DOHH2 (cell line): ENCODE measurements at regions not wholly inside any gene's neighbourhood (a gene's known extent, or its start where the extent isn't known, plus 50 kb on each side); places are given as distances from the start of the nearest gene placed in this dataset.

Experiments used
- H3F3A ChIP-seq: fragments of 200-600 bp; sonication (generic), shearing (Covaris generic); 2 replicates; pipeline ENCODE4 v1.6.0; 2016; ENCODE audit warnings: antibody characterized with exemption, mild to moderate bottlenecking; ENCODE audit not compliant: control insufficient read depth, insufficient read depth
- H3K27ac ChIP-seq: fragments of 200-600 bp; sonication (generic); 2 replicates; pipeline ENCODE4 v1.5.1; 2014; ENCODE audit warnings: low read depth, mild to moderate bottlenecking, low read length, moderate library complexity
- H3K27me3 ChIP-seq: fragments of 200-600 bp; sonication (generic); 2 replicates; pipeline ENCODE4 v1.6.1; 2014; ENCODE audit warnings: mild to moderate bottlenecking, low read length, mixed read lengths; ENCODE audit not compliant: control insufficient read depth
- H3K36me3 ChIP-seq: fragments of 200-600 bp; sonication (generic); 2 replicates; pipeline ENCODE4 v1.6.1; 2014; ENCODE audit warnings: mild to moderate bottlenecking, low read length, moderate library complexity, mixed read lengths; ENCODE audit not compliant: control insufficient read depth
- H3K4me1 ChIP-seq: fragments of 200-600 bp; sonication (generic); 2 replicates; pipeline ENCODE4 v1.6.1; 2014; ENCODE audit warnings: mild to moderate bottlenecking, low read length, mixed read lengths; ENCODE audit not compliant: control insufficient read depth
- H3K4me2 ChIP-seq: fragments of 200-600 bp; sonication (generic); 2 replicates; pipeline ENCODE4 v1.6.0; 2014; ENCODE audit warnings: mild to moderate bottlenecking, low read length, moderate library complexity
- H3K4me3 ChIP-seq: fragments of 200-600 bp; sonication (generic); 2 replicates; pipeline ENCODE4 v1.5.1; 2014; ENCODE audit warnings: mild to moderate bottlenecking, low read length, mixed read lengths
- H3K79me2 ChIP-seq: fragments of 200-600 bp; sonication (generic); 2 replicates; pipeline ENCODE4 v1.6.1; 2014; ENCODE audit warnings: mild to moderate bottlenecking, low read length, mixed read lengths; ENCODE audit not compliant: control insufficient read depth
- H3K9me2 ChIP-seq: fragments of 200-600 bp; sonication (generic); replicated peaks from 2 replicates; pipeline ENCODE4 v1.6.1; 2014; ENCODE audit warnings: mild to moderate bottlenecking, low read length, mixed read lengths; ENCODE audit not compliant: control insufficient read depth
- H3K9me3 ChIP-seq: fragments of 200-600 bp; sonication (generic); 2 replicates; pipeline ENCODE4 v1.6.1; 2014; ENCODE audit warnings: antibody characterized with exemption, low read length, mixed read lengths; ENCODE audit not compliant: control insufficient read depth, insufficient read depth
- H4K20me1 ChIP-seq: fragments of 200-600 bp; sonication (generic); 2 replicates; pipeline ENCODE4 v1.6.0; 2014; ENCODE audit warnings: low read depth, mild to moderate bottlenecking, antibody characterized with exemption, low read length, moderate library complexity; ENCODE audit not compliant: control insufficient read depth, insufficient read depth
- EZH2phosphoT487 ChIP-seq: fragments of 200-600 bp; sonication (generic); IDR thresholded peaks from 2 replicates; pipeline ENCODE4 v1.6.1; 2017; ENCODE audit warnings: borderline replicate concordance, mild to moderate bottlenecking, antibody characterized with exemption, low read length, moderate library complexity, mixed read lengths
- TF ChIP-seq, protein P1 (sequence below): fragments of 200-600 bp; sonication (generic); IDR thresholded peaks from one replicate; pipeline ENCODE4 v1.5.1; 2014; ENCODE audit warnings: antibody characterized with exemption, mild to moderate bottlenecking, low read depth, low read length; ENCODE audit not compliant: poor library complexity, severe bottlenecking

DNA sequence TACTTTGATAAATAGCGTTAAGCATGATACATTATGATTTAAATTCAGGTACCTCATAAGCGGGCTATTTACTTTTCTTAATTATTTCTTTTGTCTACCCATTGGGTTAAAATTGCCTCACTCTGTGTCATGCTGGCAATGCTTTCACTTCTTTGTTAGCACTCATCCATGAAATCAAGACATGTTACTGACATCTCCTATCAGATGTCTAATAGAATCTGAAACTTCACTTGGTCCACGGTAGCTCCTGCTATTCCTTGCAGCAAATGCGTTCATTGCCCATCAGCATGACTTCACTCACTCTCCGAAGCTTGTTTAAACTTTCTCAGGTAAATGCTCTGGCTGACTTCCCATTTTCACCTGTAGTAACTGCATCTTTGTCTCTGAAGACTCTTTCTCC is 193.5 kb upstream of the EDIL3 start:
- Histone ChIP-seq H3K9me2 (no peaks in the 10 kb centered on the region), H3F3A (no peaks in the 10 kb centered on the region), H3K27ac (no peak overlapping the region), H3K4me2 (no peak overlapping the region), H3K27me3 (no peaks in the 10 kb centered on the region), H3K4me1 (no peaks in the 10 kb centered on the region), H3K4me3 (no peak overlapping the region), H3K36me3 (no peaks in the 10 kb centered on the region), H3K79me2 (no peaks in the 10 kb centered on the region), H3K9me3 (no peaks in the 10 kb centered on the region), H4K20me1 (no peaks in the 10 kb centered on the region)
- no peak for TF ChIP-seq EZH2phosphoT487
- TF ChIP-seq, protein P1, sequence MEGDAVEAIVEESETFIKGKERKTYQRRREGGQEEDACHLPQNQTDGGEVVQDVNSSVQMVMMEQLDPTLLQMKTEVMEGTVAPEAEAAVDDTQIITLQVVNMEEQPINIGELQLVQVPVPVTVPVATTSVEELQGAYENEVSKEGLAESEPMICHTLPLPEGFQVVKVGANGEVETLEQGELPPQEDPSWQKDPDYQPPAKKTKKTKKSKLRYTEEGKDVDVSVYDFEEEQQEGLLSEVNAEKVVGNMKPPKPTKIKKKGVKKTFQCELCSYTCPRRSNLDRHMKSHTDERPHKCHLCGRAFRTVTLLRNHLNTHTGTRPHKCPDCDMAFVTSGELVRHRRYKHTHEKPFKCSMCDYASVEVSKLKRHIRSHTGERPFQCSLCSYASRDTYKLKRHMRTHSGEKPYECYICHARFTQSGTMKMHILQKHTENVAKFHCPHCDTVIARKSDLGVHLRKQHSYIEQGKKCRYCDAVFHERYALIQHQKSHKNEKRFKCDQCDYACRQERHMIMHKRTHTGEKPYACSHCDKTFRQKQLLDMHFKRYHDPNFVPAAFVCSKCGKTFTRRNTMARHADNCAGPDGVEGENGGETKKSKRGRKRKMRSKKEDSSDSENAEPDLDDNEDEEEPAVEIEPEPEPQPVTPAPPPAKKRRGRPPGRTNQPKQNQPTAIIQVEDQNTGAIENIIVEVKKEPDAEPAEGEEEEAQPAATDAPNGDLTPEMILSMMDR = no peak

GRCh38 chr5:84573017-84573712 is 188.5 kb upstream of the EDIL3 start:
- no peak overlapping the region for H3K4me2 ChIP-seq
- H3K4me3 ChIP-seq = no peak overlapping the region
- H3K4me1 ChIP-seq = no peaks in the 10 kb centered on the region
- TF ChIP-seq, protein P1 = no peak
- no peaks in the 10 kb centered on the region for H4K20me1 ChIP-seq
- no peaks in the 10 kb centered on the region for H3K36me3 ChIP-seq
- H3K9me2 ChIP-seq = no peaks in the 10 kb centered on the region
- H3F3A ChIP-seq = no peaks in the 10 kb centered on the region
- H3K27ac ChIP-seq = no peak overlapping the region
- H3K9me3 ChIP-seq = no peaks in the 10 kb centered on the region
- no peaks in the 10 kb centered on the region for H3K27me3 ChIP-seq
- no peaks in the 10 kb centered on the region for H3K79me2 ChIP-seq

DNA sequence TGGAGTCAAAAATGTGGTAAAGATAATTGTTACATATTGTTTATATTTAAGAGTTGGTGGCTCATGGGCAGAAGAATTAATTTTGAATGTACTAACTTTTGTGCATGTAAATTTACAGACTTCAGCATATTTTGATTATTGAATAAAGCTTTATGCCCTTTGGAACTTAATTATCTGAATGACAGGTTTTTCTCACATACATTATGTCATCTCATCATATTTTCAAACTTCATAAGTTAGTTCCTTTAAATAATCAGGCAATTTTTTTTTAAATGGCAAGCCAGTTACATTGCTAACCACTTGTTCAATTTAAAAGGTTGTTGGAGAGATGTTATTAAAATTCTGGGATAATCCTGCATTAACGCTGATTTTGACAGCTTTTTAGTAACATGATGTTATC is 184.6 kb upstream of the EDIL3 start:
- Histone ChIP-seq H3K36me3 (no peaks in the 10 kb centered on the region), H3K27me3 (no peaks in the 10 kb centered on the region), H3K9me3 (no peaks in the 10 kb centered on the region), H4K20me1 (no peaks in the 10 kb centered on the region), H3K79me2 (no peaks in the 10 kb centered on the region), H3K4me1 (no peaks in the 10 kb centered on the region), H3K4me3 (no peak overlapping the region), H3F3A (no peaks in the 10 kb centered on the region), H3K27ac (no peak overlapping the region), H3K9me2 (no peaks in the 10 kb centered on the region), H3K4me2 (no peak overlapping the region)
- no peak for TF ChIP-seq EZH2phosphoT487
- TF ChIP-seq, protein P1 = no peak
